ENCODE measurements at regions not wholly inside any gene's neighbourhood (a gene's known extent, or its start where the extent isn't known, plus 50 kb on each side); places are given as distances from the start of the nearest gene placed in this dataset.

GRCh38 chr9:75593920-75594319, 296.6 kb upstream of the PCSK5 start:
- no peaks in the 10 kb centered on the region for H3K27me3 ChIP-seq (ENCODE audit: insufficient read depth, low read length, poor library complexity)
- no peak overlapping the region for H4K8ac ChIP-seq (ENCODE audit: low read depth, low read length)
- H3K36me3 ChIP-seq (ENCODE audit: control insufficient read depth, insufficient read depth, low read length) = no peaks in the 10 kb centered on the region
- H3K27ac ChIP-seq (ENCODE audit: low read depth, low read length) = no peak overlapping the region
- no peak overlapping the region for H2AK5ac ChIP-seq (ENCODE audit: low read length)
- no peak overlapping the region for H4K5ac ChIP-seq (ENCODE audit: low read length)
- no peak overlapping the region for H3K23ac ChIP-seq (ENCODE audit: low read length)
- no peak overlapping the region for H3K4me3 ChIP-seq (ENCODE audit: low read length)
- H3K4ac ChIP-seq (ENCODE audit: low read depth, low read length) = no peak overlapping the region
- no peaks in the 10 kb centered on the region for H3K79me1 ChIP-seq (ENCODE audit: low read length)
- no peak overlapping the region for H2BK15ac ChIP-seq (replicated peaks; ENCODE audit: low read depth)
- no peak overlapping the region for H3K56ac ChIP-seq (ENCODE audit: low read length)
- no peaks in the 10 kb centered on the region for H3K4me1 ChIP-seq (ENCODE audit: control insufficient read depth, low read depth, low read length)
- no peak overlapping the region for H2BK5ac ChIP-seq (ENCODE audit: low read length)
- H2BK120ac ChIP-seq (ENCODE audit: low read depth, low read length) = no peak overlapping the region
- DNase-seq = no peak
- H3K18ac ChIP-seq (ENCODE audit: low read length) = no peak overlapping the region
- no peak overlapping the region for H3K9ac ChIP-seq (ENCODE audit: low read length)
- H3K4me2 ChIP-seq (ENCODE audit: low read length) = no peak overlapping the region
- H3K79me2 ChIP-seq (ENCODE audit: control insufficient read depth, insufficient read depth, low read length) = no peaks in the 10 kb centered on the region

GRCh38 chr9:75599126-75599525, 291.3 kb upstream of the PCSK5 start:
- Histone ChIP-seq H3K79me1 (ENCODE audit: low read length) (no peaks in the 10 kb centered on the region), H3K56ac (ENCODE audit: low read length) (no peak overlapping the region), H2BK5ac (ENCODE audit: low read length) (no peak overlapping the region), H3K4me1 (ENCODE audit: control insufficient read depth, low read depth, low read length) (no peaks in the 10 kb centered on the region), H3K9ac (ENCODE audit: low read length) (no peak overlapping the region), H2BK15ac (replicated peaks; ENCODE audit: low read depth) (no peak overlapping the region), H4K5ac (ENCODE audit: low read length) (no peak overlapping the region), H2AK5ac (ENCODE audit: low read length) (no peak overlapping the region), H3K4me3 (ENCODE audit: low read length) (no peak overlapping the region), H3K36me3 (ENCODE audit: control insufficient read depth, insufficient read depth, low read length) (no peaks in the 10 kb centered on the region), H2BK120ac (ENCODE audit: low read depth, low read length) (no peak overlapping the region), H3K79me2 (ENCODE audit: control insufficient read depth, insufficient read depth, low read length) (no peaks in the 10 kb centered on the region), H3K23ac (ENCODE audit: low read length) (no peak overlapping the region), H3K4ac (ENCODE audit: low read depth, low read length) (no peak overlapping the region), H3K4me2 (ENCODE audit: low read length) (no peak overlapping the region), H4K8ac (ENCODE audit: low read depth, low read length) (no peak overlapping the region), H3K18ac (ENCODE audit: low read length) (no peak overlapping the region), H3K27me3 (ENCODE audit: insufficient read depth, low read length, poor library complexity) (no peaks in the 10 kb centered on the region), H3K27ac (ENCODE audit: low read depth, low read length) (no peak overlapping the region)
- WGBS (ENCODE audit: extremely low coverage, insufficient coverage, low lambda C conversion rate) = no CpG with 5 or more reads among the region's 1 CpG
- DNase-seq = no peak

GRCh38 chr9:75601280-75601679, 289.2 kb upstream of the PCSK5 start:
- Histone ChIP-seq H3K79me1 (ENCODE audit: low read length) (no peaks in the 10 kb centered on the region), H3K56ac (ENCODE audit: low read length) (no peak overlapping the region), H3K23ac (ENCODE audit: low read length) (no peak overlapping the region), H4K8ac (ENCODE audit: low read depth, low read length) (no peak overlapping the region), H2BK5ac (ENCODE audit: low read length) (no peak overlapping the region), H4K5ac (ENCODE audit: low read length) (no peak overlapping the region), H2BK120ac (ENCODE audit: low read depth, low read length) (no peak overlapping the region), H3K36me3 (ENCODE audit: control insufficient read depth, insufficient read depth, low read length) (no peaks in the 10 kb centered on the region), H3K4me1 (ENCODE audit: control insufficient read depth, low read depth, low read length) (no peaks in the 10 kb centered on the region), H3K9ac (ENCODE audit: low read length) (no peak overlapping the region), H3K27ac (ENCODE audit: low read depth, low read length) (no peak overlapping the region), H3K79me2 (ENCODE audit: control insufficient read depth, insufficient read depth, low read length) (no peaks in the 10 kb centered on the region), H3K4me3 (ENCODE audit: low read length) (no peak overlapping the region), H3K18ac (ENCODE audit: low read length) (no peak overlapping the region), H3K27me3 (ENCODE audit: insufficient read depth, low read length, poor library complexity) (no peaks in the 10 kb centered on the region), H2AK5ac (ENCODE audit: low read length) (no peak overlapping the region), H2BK15ac (replicated peaks; ENCODE audit: low read depth) (no peak overlapping the region), H3K4me2 (ENCODE audit: low read length) (no peak overlapping the region), H3K4ac (ENCODE audit: low read depth, low read length) (no peak overlapping the region)
- DNase-seq = peak; percentile 47
- no CpG with 5 or more reads among the region's 2 CpGs for WGBS (ENCODE audit: extremely low coverage, insufficient coverage, low lambda C conversion rate)

- H3K27me3 ChIP-seq (ENCODE audit: insufficient read depth, low read length, poor library complexity) = no peaks in the 10 kb centered on the region
- peak overlapping the region; percentile 16 for H3K23ac ChIP-seq (ENCODE audit: low read length)
- H2BK120ac ChIP-seq (ENCODE audit: low read depth, low read length) = no peak overlapping the region
- no peak overlapping the region for H4K5ac ChIP-seq (ENCODE audit: low read length)
- no peak overlapping the region for H3K4me2 ChIP-seq (ENCODE audit: low read length)
- H3K79me1 ChIP-seq (ENCODE audit: low read length) = no peaks in the 10 kb centered on the region
- DNase-seq = no peak
- H3K18ac ChIP-seq (ENCODE audit: low read length) = no peak overlapping the region
- H3K79me2 ChIP-seq (ENCODE audit: control insufficient read depth, insufficient read depth, low read length) = no peaks in the 10 kb centered on the region
- H2BK15ac ChIP-seq (replicated peaks; ENCODE audit: low read depth) = no peak overlapping the region
- no peak overlapping the region for H4K8ac ChIP-seq (ENCODE audit: low read depth, low read length)
- H3K4me1 ChIP-seq (ENCODE audit: control insufficient read depth, low read depth, low read length) = no peaks in the 10 kb centered on the region
- H3K4me3 ChIP-seq (ENCODE audit: low read length) = no peak overlapping the region
- no peak overlapping the region for H2BK5ac ChIP-seq (ENCODE audit: low read length)
- H3K36me3 ChIP-seq (ENCODE audit: control insufficient read depth, insufficient read depth, low read length) = no peaks in the 10 kb centered on the region
- no peak overlapping the region for H3K56ac ChIP-seq (ENCODE audit: low read length)
- H3K27ac ChIP-seq (ENCODE audit: low read depth, low read length) = no peak overlapping the region
- H2AK5ac ChIP-seq (ENCODE audit: low read length) = no peak overlapping the region
- no peak overlapping the region for H3K4ac ChIP-seq (ENCODE audit: low read depth, low read length)
- no CpG with 5 or more reads among the region's 4 CpGs for WGBS (ENCODE audit: extremely low coverage, insufficient coverage, low lambda C conversion rate)
- no peak overlapping the region for H3K9ac ChIP-seq (ENCODE audit: low read length)
Observed at GRCh38 chr9:75602060-75602459, 288.4 kb upstream of the PCSK5 start.

- no peak overlapping the region for H2BK5ac ChIP-seq (ENCODE audit: low read length)
- no peak overlapping the region for H4K8ac ChIP-seq (ENCODE audit: low read depth, low read length)
- no CpG with 5 or more reads among the region's 2 CpGs for WGBS (ENCODE audit: extremely low coverage, insufficient coverage, low lambda C conversion rate)
- H3K79me2 ChIP-seq (ENCODE audit: control insufficient read depth, insufficient read depth, low read length) = no peaks in the 10 kb centered on the region
- no peaks in the 10 kb centered on the region for H3K79me1 ChIP-seq (ENCODE audit: low read length)
- no peak overlapping the region for H3K27ac ChIP-seq (ENCODE audit: low read depth, low read length)
- H3K4me2 ChIP-seq (ENCODE audit: low read length) = no peak overlapping the region
- H3K9ac ChIP-seq (ENCODE audit: low read length) = no peak overlapping the region
- H3K18ac ChIP-seq (ENCODE audit: low read length) = no peak overlapping the region
- no peak overlapping the region for H2BK120ac ChIP-seq (ENCODE audit: low read depth, low read length)
- H3K27me3 ChIP-seq (ENCODE audit: insufficient read depth, low read length, poor library complexity) = no peaks in the 10 kb centered on the region
- no peaks in the 10 kb centered on the region for H3K36me3 ChIP-seq (ENCODE audit: control insufficient read depth, insufficient read depth, low read length)
- H3K56ac ChIP-seq (ENCODE audit: low read length) = no peak overlapping the region
- H3K23ac ChIP-seq (ENCODE audit: low read length) = no peak overlapping the region
- H2AK5ac ChIP-seq (ENCODE audit: low read length) = no peak overlapping the region
- H3K4me3 ChIP-seq (ENCODE audit: low read length) = no peak overlapping the region
- no peaks in the 10 kb centered on the region for H3K4me1 ChIP-seq (ENCODE audit: control insufficient read depth, low read depth, low read length)
- no peak overlapping the region for H3K4ac ChIP-seq (ENCODE audit: low read depth, low read length)
- H4K5ac ChIP-seq (ENCODE audit: low read length) = no peak overlapping the region
- H2BK15ac ChIP-seq (replicated peaks; ENCODE audit: low read depth) = no peak overlapping the region
- DNase-seq = no peak
Observed at GRCh38 chr9:75604661-75605060, 285.8 kb upstream of the PCSK5 start.

- Histone ChIP-seq H3K4me3 (ENCODE audit: low read length) (no peak overlapping the region), H3K4me2 (ENCODE audit: low read length) (no peak overlapping the region), H3K27ac (ENCODE audit: low read depth, low read length) (no peak overlapping the region), H3K18ac (ENCODE audit: low read length) (no peak overlapping the region), H3K27me3 (ENCODE audit: insufficient read depth, low read length, poor library complexity) (no peaks in the 10 kb centered on the region), H4K8ac (ENCODE audit: low read depth, low read length) (no peak overlapping the region), H3K79me2 (ENCODE audit: control insufficient read depth, insufficient read depth, low read length) (no peaks in the 10 kb centered on the region), H2BK5ac (ENCODE audit: low read length) (no peak overlapping the region), H3K36me3 (ENCODE audit: control insufficient read depth, insufficient read depth, low read length) (no peaks in the 10 kb centered on the region), H2BK120ac (ENCODE audit: low read depth, low read length) (no peak overlapping the region), H3K79me1 (ENCODE audit: low read length) (no peaks in the 10 kb centered on the region), H3K4me1 (ENCODE audit: control insufficient read depth, low read depth, low read length) (no peaks in the 10 kb centered on the region), H4K5ac (ENCODE audit: low read length) (no peak overlapping the region), H3K23ac (ENCODE audit: low read length) (no peak overlapping the region), H2BK15ac (replicated peaks; ENCODE audit: low read depth) (no peak overlapping the region), H3K4ac (ENCODE audit: low read depth, low read length) (no peak overlapping the region), H2AK5ac (ENCODE audit: low read length) (no peak overlapping the region), H3K56ac (ENCODE audit: low read length) (no peak overlapping the region), H3K9ac (ENCODE audit: low read length) (no peak overlapping the region)
- DNase-seq = no peak
- no CpG with 5 or more reads among the region's 2 CpGs for WGBS (ENCODE audit: extremely low coverage, insufficient coverage, low lambda C conversion rate)
Observed at GRCh38 chr9:75607521-75607920, 283.0 kb upstream of the PCSK5 start.
